Renal cortical epithelial cell (primary cell): ENCODE measurements at regions not wholly inside any gene's neighbourhood (a gene's known extent, or its start where the extent isn't known, plus 50 kb on each side); places are given as distances from the start of the nearest gene placed in this dataset.

Experiments used
- DNase-seq: peaks from one replicate; pipeline ENCODE4 v3.0.0-alpha.2; 2011; ENCODE audit warnings: low read depth

DNA sequence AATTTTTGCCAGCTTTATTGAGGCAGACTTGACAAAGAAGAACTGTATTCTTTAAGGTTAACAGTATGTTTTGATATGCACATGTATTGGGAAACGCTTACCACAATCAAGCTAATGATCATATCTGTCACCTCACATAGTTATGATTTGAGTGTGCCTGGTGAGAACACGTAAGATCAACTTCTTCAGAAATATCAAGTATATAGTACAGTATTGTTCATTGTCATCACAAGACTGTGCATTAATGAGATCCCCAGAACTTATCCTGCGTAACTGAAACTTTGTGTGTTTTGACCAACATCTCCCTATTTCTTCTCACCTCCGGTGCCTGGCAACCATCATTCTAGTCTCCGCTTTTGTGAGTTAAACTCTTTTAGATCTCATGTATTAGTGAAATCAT, 756.4 kb upstream of the EEF2KMT start:
- DNase-seq = no peak

DNA sequence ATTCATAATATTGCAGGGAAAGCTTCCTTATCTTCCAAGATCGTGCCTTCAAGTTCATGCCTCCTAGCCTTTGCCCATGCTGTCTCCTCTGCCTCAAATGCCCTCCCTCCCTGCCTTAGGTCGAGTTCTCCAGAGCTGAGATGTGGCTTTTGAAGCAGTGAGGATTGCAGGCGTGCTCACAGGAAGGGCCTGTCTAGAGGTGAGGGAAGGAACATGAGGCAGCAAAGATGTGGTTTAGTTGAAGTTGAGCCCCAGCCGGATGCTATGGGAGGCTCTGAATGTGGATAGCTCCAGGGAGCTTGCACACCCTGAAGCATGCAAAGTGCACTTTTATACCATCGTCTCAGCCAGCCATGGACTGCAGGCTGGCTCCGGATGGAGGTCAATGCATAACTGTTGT, 754.6 kb upstream of the EEF2KMT start:
- DNase-seq = no peak

DNA sequence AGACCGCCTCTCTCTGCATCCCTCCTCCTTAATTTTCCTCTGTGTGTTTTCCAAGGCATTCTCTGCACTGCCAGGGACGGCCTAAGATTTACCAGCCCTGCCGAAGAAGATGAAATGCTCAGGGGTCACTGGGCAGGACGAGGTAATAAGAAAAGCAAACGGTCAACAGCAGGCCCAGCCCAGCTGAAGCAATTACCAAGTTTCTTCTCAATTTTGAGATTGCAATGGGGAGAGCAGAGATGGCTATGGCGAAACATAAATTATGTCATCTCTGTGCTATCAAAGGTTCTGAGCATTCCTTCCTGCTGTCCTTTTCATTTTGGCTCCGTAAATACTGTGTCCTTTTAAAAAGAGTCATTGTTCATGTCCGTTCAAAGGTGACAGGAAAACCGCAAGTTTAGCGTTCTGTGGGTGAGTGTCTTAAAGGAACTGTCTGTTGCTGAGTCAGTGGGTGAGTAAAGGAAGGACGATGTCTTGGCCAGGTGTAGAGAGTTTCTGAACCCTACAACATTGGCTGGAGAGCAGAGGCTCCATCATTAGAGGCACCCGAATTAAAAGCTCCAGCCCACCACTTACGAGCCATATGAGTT, 753.9 kb upstream of the EEF2KMT start:
- DNase-seq = peak; percentile 1

- no peak for DNase-seq
Measured at GRCh38 chr16:5850632-5851392, 753.2 kb upstream of the EEF2KMT start.

DNA sequence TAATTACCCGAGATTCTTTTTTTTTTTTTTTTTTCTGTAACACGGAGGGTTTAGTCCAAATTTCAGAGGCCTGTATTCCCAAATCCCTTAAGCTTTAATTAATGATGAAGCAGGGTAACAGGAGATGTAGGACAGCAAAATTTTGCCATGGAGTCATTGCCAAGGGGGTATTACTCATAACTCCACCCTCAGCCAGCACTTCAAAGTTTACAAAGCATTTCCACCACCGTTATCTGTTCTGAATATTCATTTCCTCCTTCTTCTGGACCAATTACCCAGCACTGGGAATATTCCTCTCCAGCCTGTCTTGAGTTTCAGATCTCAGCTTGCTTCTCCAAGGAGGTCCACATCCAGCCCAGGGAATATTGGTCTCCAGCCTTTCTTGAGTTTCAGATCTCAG, 747.5 kb upstream of the EEF2KMT start:
- DNase-seq = no peak

DNA sequence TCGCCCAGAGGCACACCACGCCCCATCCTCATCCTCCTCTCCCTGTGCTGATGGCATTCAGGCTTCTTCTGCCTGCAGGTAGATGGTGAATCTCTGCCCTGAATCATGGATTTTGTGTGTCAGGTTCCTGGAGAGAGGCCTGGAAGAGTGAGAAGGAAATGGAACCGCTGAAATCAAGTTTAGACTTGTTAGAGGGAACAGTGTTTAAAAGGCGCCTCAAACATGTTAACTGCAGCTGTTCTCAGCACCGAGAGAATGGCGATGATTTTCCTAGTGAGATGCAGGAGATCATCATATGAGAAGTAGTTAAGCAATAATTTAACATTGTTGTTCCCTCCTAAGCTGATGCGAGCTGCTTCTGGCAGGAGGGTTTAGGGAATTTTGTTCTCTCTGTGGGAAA, 744.4 kb upstream of the EEF2KMT start:
- no peak for DNase-seq

DNA sequence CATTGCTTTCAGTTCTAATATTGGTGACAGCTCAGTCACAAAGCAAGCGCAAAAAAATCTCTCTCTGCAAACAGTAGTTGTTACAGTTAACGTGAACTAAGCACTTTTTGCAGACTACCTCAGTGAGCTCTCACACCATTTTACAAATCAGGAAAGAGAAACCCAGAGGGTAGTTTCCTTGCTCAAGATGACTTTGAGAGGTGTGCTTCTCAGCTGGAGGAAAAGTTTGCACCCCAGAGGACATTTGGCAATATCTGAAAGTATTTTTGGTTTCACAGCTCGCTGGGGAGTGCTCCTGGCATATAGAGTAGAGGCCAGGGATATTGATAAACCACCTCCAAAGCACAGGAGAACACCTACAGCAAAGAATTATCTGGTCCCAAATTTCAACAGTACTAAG, 741.1 kb upstream of the EEF2KMT start:
- DNase-seq = no peak

- no peak for DNase-seq
Measured at GRCh38 chr16:5838071-5838470, 740.5 kb upstream of the EEF2KMT start.

DNA sequence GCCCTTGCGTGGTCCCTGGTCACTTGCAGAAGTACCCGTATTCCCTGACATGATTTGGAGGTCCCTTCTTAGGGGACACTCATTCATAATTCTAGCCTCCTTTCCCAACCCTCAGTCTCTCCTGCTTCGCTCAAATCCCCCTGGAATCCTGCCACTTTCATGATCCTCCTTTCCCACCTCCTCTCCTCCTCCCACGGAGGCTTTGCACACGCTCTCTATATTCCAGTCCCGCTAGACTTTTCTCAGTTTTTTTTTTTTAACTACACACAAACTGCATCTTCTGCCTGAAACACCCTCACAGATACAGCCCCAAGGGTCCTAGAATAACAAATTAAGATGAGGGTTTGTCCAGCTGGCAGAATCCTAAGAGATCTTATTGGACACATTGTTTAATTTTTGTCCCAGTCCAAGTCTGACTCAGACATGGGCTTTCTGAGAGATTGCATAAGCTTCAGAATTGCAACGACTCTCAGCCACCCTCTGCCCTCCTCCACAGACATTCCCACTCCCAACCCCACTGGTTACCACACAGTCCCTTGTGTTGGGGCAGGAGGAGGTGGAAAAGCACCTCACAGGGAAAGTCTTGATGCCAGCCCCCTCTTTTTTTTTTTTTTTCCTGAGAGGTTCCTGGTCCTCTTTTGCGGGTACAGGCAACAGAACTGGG, 739.5 kb upstream of the EEF2KMT start:
- peak; percentile 2 for DNase-seq

DNA sequence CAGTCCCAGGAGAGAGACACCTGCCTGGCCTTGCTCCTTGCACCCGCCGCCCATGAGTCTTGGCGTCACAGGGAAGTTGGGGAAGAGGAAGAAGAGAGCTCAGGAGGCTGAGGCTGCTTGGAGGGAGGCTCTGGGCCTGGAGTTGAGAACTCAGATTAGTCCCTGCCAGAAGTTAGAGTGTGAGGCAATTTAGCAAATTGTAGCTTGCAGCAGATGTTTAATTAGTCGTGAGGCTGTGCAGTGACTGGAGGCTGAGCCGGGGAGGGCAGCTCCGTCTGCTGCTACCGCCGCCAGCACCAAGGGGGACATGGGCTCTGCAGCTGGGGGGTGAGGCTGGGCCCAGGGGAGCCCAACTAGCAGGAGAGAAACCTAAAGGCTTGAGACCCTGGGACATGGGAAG, 738.3 kb upstream of the EEF2KMT start:
- no peak for DNase-seq

DNA sequence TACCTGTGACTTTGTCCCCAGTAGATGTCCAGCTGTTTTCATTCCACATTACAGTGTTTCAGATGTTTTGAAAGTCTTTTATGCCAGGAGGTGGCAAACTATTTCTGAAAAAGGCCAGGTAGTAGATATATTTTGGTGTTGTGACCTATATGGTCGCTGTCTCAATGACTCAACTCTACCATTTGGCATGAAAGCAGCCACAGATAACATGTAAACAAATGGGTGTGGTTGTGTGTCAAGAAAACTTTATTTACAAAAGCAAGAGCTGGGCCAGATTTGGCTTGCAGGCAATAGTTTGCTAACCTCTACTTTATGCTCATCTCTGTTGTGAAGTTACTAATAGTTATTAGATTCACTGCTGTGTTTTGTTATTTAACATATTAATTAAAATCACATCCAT, 728.7 kb upstream of the EEF2KMT start:
- no peak for DNase-seq

DNA sequence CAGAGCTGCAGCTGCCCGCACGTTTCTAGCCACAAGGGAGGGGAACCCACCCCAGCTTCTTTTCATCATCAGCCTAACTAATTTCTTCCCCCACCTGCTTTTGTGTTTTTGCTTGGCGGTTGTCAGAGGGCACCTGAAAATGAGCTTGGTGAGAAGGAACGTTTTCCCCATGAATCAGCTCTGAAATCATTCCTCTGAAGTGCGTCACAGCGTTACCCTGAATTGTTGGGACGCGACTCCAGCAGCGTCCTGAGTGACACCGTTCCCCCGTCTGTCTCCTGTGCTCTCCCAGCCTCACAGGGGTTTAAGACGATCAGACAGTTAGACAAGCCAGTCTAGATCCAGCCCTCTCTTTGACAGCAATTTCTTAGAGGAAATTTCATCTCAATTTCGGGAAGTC, 722.9 kb upstream of the EEF2KMT start:
- DNase-seq = peak; percentile 1

DNA sequence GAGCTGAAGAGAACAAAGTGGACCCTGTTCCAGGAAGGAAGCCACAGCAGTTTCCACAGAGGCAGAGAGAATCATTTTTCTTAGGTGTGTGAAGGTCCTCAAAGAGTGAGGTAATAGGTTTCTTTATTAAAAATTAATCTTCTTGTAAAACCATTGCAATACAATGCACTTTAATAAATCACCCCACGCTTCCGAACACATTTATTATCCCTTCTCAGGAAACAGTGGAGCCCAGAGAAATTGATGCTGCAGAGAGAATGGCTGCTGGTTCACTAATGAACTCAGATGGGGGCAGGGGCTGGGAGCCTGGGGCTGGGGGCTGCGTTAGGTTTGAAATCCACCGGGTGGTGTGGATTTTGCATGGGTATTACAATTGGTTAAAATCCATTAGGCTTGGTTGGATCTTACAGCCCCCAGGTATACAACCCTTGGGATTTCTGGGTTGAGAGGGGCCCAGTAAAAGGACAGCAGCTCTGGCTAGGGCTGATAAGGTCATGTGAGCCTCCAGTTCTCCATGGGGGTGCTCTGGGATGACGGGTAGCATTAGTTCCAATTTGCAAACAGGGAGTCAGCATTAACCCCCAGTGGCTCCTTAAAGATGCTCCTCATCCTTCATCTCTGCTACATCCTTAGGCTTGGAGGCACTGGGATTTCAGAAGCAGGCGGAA, 718.1 kb upstream of the EEF2KMT start:
- no peak for DNase-seq

DNA sequence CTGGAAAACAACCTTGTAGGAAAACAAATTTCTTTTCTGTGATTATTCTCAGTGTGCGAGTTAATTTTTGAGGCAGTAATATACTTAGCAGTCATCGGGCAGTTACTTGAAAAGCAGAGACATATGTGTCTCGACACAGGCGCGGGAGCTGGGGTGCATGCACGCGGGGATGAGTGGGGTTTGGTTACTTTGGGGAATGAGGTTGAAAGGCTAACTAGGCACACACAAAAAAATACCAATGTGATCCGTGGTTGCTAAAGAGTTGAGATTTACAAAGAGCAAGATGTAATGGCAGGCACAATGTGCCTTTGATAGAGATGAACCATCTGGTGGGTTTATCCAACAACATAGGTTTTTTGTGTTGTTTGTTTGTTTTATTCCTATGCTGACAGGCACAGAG, 703.8 kb upstream of the EEF2KMT start:
- DNase-seq = no peak

GRCh38 chr16:5793556-5793955, 696.0 kb upstream of the EEF2KMT start:
- DNase-seq = no peak

GRCh38 chr16:5791011-5791657, 693.5 kb upstream of the EEF2KMT start:
- DNase-seq = no peak

GRCh38 chr16:5790512-5790911, 692.9 kb upstream of the EEF2KMT start:
- no peak for DNase-seq

DNA sequence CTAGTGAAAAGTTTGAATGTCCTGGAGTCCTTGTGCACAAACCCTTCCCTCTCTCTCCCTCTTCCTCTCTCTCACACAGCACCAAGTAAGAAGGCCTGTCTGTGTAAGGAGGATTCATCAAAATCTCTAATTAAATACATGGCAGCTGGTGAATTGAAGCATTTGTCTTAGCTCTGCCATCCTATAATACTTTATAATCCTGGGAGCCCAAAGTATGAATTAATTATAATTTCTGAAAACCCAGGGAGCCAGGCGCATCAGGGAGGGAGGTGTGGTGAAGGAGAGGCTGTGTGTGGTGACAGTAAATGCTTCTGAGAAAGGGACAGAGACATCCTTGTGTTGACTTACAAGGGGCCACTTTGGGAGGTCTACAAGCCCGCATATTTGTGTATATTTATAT, 691.4 kb upstream of the EEF2KMT start:
- no peak for DNase-seq

- DNase-seq = no peak
Measured at GRCh38 chr16:5781436-5781835, 683.8 kb upstream of the EEF2KMT start.

GRCh38 chr16:5776876-5777275, 679.3 kb upstream of the EEF2KMT start:
- DNase-seq = peak; percentile 9

- no peak for DNase-seq
Measured at GRCh38 chr16:5775916-5776315, 678.3 kb upstream of the EEF2KMT start.

GRCh38 chr16:5770118-5770517, 672.5 kb upstream of the EEF2KMT start:
- no peak for DNase-seq
